ENCODE measurements at regions not wholly inside any gene's neighbourhood (a gene's known extent, or its start where the extent isn't known, plus 50 kb on each side); places are given as distances from the start of the nearest gene placed in this dataset.

GRCh38 chr2:6078414-6078813 is 386.2 kb downstream of the SOX11 start:
- TF ChIP-seq, protein P1, sequence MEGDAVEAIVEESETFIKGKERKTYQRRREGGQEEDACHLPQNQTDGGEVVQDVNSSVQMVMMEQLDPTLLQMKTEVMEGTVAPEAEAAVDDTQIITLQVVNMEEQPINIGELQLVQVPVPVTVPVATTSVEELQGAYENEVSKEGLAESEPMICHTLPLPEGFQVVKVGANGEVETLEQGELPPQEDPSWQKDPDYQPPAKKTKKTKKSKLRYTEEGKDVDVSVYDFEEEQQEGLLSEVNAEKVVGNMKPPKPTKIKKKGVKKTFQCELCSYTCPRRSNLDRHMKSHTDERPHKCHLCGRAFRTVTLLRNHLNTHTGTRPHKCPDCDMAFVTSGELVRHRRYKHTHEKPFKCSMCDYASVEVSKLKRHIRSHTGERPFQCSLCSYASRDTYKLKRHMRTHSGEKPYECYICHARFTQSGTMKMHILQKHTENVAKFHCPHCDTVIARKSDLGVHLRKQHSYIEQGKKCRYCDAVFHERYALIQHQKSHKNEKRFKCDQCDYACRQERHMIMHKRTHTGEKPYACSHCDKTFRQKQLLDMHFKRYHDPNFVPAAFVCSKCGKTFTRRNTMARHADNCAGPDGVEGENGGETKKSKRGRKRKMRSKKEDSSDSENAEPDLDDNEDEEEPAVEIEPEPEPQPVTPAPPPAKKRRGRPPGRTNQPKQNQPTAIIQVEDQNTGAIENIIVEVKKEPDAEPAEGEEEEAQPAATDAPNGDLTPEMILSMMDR (IDR thresholded peaks at IDR 0.05) = no peak
- TF ChIP-seq POLR2A (IDR thresholded peaks at IDR 0.05) = no peak

All from right lobe of liver (tissue), 4 donors.